ENCODE measurements at regions not wholly inside any gene's neighbourhood (a gene's known extent, or its start where the extent isn't known, plus 50 kb on each side); places are given as distances from the start of the nearest gene placed in this dataset.
"Not testable (repeated sequence)": the region's sequence is repeated elsewhere in the genome, so short reads cannot be mapped to it uniquely, and the experiment has no call there.

GRCh38 chr2:225894236-225894980, 494.9 kb downstream of the NYAP2 start:
- DNase-seq = no peak

DNA sequence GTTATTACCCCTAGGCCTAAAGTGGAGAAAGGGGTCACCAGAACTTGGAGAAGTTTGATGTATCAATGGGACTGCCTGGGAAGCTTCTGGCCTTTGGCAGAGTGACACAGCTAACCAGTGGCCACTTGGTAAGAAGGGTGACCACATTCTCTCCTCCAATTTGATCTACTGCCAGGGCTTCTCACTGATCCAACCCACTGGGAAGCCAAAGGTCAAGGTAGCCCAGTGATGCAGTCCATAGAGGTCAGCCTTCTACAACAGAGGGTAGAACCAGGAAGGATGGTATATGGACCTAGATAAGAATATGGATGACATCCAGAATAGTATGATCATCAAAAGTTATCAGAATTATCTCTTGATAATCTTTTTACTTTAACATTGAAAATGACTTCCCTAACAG, 493.6 kb downstream of the NYAP2 start:
- no peak for DNase-seq

- DNase-seq = no peak
Observed at GRCh38 chr2:225891771-225892170, 492.3 kb downstream of the NYAP2 start.

DNA sequence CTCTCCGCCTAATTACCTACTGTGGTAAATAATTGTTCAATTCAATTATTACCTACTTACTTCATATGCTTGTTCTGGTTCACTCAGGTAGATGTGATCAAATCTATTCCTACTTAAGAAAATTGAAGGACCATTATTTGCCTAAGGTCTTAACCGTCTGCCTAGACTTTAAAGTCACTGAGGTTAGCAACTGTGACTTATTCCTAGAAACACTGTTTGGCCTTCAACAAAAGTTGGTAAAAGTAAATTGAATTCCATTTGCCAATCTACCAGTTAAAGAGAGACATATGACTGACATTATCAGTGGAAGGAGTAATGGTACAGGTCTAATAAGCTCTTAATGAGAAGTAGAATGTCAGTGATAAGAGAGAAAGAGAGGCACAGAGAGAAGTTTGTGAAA, 491.5 kb downstream of the NYAP2 start:
- no peak for DNase-seq

DNA sequence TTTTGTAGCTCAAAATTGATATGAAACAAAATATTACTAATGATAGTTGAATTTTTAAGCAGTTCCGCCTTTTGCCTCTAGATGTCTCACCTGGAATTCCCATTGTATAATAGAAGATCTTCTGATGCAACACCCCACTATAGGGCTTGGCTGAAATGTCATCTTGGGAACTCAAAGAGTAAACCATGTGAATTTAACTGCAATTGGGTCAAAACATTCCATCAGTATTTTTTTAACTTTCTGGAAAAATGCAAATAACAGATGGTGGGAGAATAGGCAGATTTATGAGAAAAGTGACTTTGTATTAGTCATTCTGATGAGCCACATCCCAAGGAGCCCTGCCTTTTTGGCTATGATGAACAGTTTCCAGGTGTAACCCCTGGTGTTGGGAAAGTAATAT, 489.9 kb downstream of the NYAP2 start:
- DNase-seq = no peak

DNA sequence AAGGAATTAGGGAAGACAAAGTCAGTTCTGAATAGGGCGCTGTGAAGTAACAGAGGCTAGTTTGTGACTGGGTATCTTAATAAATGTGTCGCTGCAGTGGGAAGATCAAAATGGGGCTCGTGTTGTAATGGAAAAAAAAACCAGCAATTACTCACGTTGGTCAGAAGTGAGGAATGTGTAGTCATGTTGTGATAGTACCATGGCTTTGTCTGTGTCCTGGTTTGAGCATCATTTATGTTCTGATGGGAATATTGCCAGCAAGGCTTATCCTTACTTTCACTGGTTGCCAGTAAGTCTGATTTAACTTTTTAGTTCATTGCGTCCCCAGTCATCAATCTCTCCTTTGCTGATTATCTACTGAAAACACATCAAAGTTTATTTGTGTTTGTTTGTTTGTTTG, 467.6 kb downstream of the NYAP2 start:
- no peak for DNase-seq

GRCh38 chr2:225865468-225865867, 466.0 kb downstream of the NYAP2 start:
- no peak for DNase-seq

DNA sequence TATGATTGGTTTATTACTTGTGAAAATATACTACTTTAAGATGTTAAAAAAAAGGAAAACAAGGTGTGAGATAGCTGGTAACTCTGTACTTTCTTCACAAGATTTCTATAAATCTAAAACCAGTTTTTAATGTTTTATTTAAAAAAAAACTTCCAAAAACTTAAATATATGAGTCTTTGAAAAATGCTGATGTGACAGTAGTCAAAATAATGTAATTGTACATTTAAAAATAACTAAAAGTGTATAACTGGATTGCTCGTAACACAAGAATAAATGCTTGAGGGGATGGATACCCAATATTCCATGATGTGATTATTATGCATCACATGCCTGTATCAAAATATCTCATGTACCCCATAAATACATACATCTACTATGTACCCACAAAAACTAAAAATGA, 464.9 kb downstream of the NYAP2 start:
- no peak for DNase-seq

- DNase-seq = no peak
Observed at GRCh38 chr2:225842939-225843338, 443.4 kb downstream of the NYAP2 start.

GRCh38 chr2:225841314-225841713, 441.8 kb downstream of the NYAP2 start:
- DNase-seq = no peak

DNA sequence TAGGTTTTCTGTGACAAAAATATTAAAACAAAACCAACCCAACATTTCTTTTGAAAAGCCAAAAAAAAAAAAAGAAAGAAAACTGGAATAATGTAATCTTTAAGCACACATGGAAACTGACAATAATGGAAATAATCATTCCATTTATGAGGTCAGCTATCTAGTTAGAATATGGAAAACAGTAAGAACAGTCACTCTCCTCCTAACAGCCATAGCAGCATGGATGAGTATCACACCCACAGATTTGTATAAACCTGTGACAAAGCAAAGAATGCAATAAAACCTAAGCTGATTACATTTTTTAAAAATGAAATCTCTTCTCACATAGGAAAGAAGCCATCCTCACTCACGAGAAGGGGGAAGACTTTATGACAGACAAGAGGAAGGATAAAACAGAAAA, 437.8 kb downstream of the NYAP2 start:
- no peak for DNase-seq

DNA sequence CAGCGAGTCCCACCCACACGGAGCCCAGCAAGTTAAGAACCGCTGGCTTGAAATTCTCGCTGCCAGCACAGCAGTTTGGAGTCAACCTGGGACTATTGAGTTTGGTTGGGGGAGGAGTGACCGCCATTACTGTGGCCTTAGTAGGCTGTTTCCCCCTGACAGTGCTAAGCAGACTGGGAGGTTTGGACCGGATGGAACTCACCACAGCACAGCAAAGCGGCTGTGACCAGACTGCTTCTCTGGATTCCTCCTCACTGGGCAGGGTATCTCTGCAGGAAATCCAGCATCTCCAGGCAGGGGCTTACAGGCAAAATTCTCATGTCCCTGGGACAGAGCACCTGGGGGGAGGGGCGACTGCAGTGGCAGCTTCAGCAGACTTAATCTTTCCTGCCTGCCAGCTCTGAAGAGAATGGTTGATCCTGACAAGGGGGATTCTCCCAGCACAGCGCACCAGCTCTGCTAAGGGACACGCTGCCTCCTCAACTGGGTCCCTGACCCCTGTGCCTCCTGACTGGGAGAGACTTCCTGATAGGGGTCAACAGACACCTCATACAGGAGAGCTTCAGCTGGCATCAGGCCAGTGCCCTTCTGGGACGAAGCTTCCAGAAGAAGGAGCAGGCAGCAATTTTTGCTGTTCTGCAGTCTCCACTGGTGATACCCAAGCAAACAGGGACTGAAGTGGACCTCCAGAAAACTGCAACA, 425.4 kb downstream of the NYAP2 start:
- no peak for DNase-seq

- DNase-seq = no peak
Observed at GRCh38 chr2:225821351-225821750, 421.8 kb downstream of the NYAP2 start.

GRCh38 chr2:225820826-225821225, 421.3 kb downstream of the NYAP2 start:
- DNase-seq = no peak

DNA sequence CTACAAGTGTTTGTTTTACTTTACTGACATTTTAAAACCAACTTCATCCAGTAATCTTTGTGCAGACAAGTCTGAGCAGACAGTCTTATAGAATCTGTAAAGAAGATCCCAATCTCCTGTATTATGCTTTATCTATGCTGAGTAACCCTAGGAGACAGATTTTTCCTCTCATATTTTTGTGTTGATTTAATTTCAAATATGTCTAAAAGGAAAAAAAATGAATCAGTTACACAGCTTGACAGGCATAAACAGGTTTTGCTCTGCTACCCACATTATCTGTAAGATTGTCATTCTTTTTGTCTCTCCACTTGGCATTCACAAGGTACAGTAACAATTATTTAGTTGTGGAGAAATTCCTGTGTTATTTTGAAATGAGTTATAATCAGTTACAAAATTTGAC, 415.0 kb downstream of the NYAP2 start:
- DNase-seq = no peak

DNA sequence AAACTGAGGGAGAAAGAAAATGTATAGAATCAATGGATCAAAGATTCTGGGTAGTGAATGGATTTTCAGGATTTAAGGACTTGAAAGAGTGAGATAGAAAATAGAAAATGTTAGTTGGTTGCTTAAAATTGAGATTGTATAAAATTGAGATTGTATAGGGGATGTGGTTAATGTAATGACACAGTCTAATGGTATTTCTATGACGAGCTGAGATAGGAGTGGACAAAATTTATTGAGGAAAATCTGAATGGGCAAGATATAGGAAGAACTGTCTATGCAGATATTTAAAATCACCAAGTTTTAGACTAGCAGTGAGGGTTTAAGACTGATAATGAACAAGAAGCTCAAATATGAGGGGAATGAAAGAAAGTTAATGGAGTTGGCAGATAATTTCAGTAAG, 406.6 kb downstream of the NYAP2 start:
- no peak for DNase-seq

- DNase-seq = not testable (repeated sequence)
Observed at GRCh38 chr2:225802076-225802475, 402.6 kb downstream of the NYAP2 start.

- DNase-seq = no peak
Observed at GRCh38 chr2:225797394-225797793, 397.9 kb downstream of the NYAP2 start.

DNA sequence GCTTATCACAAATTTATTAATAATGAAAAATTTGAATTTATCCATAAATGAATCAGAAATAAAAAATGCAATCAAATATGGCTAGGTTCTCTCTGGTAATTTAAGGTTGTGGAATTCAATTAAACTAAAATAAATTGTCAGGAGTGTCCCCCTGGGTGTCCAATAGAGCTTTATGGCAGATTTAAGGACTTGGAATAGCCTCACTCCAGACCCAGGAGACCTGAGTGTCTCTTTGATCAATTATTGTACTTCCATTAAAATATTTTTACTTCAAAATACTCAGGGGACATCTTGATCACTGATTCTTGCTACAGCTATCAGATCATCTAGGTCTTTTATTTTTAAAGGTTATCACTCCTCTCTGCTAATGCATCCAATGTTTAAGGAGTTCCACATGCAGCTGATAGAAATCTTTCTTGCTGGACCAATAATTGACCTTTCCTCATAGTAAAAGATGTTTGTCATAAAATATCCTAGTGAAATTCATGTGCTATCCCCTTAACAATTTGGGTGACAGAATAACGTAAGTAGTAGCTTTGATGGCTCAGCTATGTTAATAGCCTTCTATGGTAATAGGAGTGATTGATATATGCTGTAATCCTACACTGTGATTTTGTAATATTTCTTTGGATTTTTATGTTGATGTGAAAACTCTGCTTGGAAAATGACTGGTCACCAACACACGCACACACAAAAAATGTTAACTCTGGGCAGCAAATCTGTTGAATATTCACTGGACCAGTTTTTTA, 395.3 kb downstream of the NYAP2 start:
- DNase-seq = no peak

DNA sequence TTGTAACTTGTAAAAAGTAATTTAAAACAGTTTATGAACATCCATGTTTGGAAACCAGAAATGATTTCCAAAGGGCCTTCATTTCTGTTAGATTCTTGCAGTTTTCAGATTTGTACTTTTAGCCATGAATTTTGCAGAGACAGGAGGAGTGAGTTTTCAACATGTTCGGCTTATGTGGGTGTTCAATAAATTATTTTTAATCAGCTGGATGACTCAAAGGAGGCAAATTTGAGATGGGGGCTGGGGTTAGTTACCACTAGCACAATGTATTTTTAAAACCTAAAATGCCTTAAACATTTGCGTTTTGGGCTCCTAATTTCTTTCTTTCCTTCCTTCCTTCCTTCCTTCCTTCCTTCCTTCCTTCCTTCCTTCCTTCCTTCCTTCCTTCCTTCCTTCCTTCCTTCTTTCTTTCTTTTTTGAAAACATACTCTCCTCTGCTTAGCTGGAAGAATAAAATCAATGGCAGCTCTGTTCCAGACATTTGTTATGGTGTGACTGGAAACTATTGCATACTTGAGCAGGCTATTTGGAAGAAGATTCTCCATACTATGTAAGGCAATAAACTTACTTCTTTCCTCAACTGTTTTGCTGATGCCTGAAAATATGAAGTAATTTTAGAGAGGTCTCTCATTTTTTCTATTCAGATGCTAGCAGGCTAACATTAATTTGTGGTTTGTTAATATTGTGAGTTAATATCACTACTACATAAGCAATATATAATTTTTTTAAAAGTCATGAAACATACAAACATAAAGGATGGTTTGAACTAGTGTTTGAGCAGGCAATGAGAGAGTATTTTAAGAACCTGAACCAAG, 394.4 kb downstream of the NYAP2 start:
- DNase-seq = no peak

- no peak for DNase-seq
Observed at GRCh38 chr2:225788571-225789094, 389.1 kb downstream of the NYAP2 start.

DNA sequence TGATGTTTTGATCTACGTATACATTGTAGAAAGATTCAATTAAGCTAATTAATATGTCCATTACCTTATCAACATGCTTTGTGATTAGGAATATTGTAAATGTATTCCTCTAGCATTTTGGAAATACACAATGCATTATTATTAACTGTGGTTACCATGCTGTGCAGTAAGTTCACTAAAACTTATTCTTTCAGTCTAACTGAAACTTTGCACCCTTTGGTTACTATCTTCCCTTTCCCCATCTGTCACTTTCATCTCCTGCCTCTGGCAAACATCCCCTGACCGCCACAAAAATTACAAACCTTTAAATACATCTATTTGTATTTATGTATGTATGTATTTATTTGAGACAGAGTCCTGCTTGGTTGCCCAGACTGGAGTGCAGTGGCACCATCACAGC, 388.0 kb downstream of the NYAP2 start:
- no peak for DNase-seq

DNA sequence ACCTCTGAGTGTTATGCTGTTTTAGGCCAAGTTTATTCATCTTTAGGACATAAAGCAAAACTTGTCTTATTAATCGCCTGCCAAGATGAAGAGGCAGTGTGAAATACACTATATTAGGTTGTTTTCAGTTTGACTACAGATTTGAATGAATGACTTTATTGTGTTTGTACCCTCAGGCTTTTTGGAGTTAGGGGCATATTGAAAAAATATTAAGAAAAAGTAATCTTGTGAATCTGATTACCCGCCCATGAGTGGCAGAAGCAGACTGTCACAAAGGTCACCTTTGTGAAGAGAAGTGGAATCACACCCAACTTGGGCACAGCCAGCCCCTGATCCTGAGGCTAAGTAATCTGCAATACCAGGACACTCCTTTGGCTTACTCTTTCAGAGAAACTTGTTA, 382.5 kb downstream of the NYAP2 start:
- DNase-seq = no peak
